ENCODE measurements at regions not wholly inside any gene's neighbourhood (a gene's known extent, or its start where the extent isn't known, plus 50 kb on each side); places are given as distances from the start of the nearest gene placed in this dataset.

DNA sequence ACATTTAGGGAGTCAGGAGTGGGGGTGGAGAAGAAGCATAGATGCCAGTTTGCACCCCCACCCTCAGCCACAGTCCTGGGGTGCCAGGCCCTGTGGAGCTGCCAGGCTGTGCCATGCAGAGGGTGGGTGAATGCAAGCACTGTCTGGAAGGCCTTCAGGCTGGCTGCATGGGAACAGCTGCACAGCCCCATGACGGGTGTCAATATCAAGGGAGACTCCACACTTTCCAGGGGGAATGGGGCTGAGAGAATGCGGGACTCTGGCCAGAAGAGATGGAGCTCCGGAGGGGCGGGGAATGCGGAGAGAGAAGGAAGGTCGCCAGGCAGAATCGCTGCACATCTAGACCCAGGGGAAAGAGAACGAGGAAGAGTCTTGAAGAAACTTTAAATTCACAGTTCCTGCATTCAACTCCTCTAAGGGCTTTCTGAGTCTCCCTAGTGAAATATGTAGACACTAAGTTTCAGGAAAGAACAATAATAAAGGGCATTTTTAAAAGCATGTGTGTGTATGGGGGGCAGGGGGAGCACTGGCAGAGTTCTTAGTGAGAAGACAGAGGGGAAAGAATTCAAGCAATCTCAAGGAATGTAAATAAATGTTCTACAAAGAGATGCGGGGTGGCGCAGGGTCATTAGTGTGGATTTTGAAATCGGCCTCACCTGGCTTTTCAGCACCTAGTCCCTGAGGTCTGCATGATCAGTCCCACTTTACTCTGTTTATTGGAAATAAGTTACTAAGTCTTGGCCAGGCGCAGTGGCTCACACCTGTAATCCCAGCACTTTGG, 59.1 kb downstream of the BOD1 start:
- DNase-seq (ENCODE audit: low read depth): no peak

DNA sequence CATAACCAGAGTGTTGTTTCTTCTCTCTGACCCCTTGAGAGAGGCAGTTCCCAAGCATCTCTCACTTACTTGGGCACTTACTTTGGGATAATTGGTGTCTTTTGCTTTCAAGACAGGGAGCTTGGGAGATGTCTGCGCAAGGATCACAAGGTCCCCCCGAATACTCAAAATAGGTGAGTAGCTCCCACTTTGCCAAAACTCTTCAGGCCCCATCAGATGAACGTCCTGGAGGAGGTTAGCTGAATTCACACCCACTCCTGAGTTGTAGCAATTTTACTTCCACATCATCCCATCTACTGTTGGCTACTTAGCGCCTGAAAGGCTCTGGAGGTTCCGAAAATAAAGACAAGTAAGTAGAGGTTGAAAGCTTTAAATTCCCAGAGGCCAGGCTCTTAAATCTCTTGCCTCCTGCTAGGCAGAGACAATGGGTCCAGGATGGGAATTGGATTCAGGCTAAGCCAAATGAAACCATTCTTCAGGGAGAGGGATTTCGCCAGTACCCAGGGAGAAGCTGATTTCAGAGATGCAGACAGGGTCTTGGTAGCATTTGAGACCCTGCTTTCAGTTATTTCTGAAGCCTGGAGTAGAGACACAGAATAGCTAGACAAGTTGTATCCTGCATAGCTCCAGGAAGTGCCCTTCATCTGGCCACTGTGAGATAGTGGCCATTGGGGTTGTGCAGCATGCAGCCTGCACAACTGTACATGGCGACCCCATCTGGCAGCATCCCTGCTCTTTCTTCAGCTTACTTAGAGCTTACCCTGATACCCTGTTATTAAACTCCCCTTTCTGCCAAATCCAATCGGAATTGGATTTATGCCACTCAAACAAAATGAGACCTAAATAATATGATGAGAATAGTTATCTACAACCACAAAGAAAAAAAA, 60.1 kb downstream of the BOD1 start:
- DNase-seq (ENCODE audit: low read depth): no peak

DNA sequence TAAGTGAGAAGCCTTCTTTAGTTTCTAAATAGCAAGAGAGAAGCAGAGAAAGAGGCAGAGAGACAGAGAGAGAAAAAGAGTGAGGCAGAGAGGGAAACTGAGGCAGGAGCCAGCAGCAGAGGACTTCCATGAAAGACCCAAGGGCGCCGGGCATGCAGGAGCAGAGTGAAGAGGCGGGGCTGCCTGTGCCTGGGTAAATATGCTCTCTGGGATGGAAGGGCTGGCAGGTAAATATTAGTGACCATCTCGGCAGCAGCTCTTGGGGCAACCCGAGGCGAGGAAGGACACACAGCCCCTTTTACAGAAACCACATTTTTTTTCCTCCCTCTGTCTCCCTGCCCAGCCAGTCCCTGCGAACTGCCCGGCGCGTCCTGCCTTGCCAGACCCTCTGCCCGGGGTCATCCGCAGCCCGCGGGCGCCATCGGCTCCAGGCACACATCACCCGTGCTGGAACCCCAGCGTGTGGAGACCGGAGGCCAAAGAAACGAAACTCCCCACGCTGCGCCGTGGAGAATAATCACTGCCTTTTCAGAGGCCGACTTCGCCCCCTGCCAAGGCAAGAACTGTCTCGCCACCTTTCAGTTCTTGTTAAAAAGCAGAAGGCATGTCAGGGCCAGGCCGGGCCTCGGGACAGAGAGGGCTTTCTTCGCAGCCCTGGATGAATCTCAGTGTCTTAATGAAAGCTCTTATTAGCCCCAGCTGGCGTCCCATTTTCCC, 61.3 kb downstream of the BOD1 start:
- no peak for DNase-seq (ENCODE audit: low read depth)

DNA sequence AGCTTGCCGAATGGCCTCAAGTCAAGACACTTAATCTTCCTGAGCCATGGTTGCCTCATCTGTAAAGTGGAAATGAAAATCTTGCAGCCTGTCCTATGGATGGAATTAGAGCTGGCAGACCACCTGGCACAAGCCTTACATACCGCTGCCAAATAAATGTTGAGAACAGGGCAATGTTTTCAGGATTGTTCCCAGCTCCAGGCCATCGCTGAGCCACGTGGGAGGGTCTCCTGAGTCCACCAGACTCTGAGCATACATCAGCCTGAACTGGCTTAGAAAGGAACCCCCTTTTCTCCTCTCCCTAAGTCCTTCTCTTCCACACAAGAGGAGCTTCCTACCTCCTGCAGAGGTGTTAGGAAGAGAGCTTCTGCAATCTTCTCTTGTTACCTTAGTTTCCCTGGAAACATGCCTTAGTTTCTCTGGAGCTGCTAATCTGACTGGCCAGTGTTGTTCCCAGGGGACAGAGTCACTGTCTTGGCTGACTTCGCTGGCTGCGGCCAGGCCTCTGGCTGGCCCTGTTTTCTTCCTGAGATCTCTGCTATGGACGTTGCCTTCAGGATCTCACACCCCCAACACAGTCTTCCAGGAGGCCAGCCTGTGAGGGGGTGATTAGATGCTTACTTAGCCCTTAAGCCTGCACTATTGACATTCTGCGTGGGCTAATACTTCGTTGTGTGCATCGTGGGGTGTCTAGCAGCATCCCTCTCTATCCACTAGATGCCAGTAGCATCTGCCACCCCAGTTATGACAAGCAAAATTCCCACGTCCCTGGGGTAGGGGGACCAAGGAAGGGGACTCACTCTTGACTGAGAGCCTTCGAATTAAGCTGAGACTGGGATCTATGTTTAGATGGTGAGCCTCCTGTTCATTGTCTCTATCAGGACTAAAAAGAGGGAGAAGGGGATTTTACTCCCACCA, 62.2 kb downstream of the BOD1 start:
- no peak for DNase-seq (ENCODE audit: low read depth)

DNA sequence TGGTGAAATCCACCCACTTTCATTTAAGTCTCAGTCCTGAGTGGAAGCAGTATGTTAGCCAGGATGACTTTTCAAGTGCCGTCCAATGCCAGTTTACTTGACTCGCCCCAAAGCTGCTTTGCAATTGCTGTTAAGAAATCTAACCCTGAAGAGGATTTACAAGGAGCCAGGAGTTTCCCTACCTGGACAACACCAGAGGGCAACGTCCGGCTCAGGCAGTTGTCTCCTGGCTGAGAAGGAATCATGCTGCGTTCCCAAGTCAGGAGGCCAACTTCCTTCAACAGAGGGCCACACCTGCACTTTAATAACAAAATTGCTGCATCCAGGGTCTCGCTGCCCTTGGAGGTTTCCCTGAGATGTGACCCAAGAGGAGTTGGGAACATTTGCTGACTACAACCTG, 65.8 kb downstream of the BOD1 start:
- no peak for DNase-seq (ENCODE audit: low read depth)

DNA sequence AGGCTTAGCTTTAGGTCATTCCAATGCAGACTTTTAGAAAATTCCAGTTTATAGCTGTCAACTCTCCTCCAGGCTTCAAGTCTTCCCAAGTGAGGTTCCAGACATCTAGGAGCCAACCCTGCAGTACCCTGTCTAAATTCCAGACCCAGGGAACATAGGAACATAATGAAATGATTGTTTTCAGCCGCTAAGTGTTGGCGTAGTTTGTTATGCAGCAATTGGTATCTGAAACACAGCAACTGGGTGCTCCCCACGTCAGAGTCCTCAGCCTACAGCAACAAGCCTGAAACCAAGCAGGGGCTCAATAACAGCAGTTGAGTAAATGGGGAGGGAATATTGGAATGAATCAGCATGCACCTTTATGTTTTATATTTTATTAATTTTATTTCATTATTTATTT, 66.8 kb downstream of the BOD1 start:
- no peak for DNase-seq (ENCODE audit: low read depth)

DNA sequence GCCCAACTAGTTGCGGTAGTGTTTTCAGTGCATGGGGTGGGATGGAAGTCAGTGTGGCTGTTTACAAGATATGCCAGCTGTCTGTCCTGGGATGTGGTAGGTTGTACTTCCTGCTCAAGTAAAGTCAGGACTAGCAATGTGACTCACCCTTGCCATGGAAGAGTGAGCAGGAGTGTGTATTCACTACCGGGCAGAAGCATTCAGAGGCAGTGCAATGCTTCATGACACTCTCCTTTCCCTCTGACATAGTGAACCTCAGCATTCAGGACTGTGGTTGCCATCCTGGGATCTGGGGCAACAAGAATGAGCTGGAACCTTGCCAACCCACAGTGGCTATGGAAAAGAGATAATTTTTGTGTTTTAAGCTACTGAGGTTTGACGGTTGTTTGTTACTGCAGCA, 68.9 kb downstream of the BOD1 start:
- DNase-seq (ENCODE audit: low read depth): peak; percentile 97

DNA sequence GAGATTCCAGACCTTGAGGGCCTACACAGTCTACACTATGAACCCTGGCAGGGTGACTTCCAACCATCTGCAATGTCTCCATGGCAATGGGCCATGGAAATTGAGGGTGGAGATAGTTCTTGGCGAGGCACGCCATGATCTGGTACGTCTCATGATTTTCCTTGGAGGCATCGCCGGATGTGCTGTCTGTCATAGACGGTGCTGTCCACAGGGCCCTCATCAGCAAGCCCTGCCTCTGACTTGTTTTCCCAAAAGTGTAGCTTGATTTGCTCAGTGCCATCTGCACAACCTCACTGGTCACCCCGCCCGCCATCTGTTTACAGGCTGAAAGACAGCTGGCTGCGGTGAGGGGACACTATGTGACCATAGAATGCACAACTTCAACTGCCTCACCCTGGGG, 73.5 kb downstream of the BOD1 start:
- DNase-seq (ENCODE audit: low read depth): no peak

DNA sequence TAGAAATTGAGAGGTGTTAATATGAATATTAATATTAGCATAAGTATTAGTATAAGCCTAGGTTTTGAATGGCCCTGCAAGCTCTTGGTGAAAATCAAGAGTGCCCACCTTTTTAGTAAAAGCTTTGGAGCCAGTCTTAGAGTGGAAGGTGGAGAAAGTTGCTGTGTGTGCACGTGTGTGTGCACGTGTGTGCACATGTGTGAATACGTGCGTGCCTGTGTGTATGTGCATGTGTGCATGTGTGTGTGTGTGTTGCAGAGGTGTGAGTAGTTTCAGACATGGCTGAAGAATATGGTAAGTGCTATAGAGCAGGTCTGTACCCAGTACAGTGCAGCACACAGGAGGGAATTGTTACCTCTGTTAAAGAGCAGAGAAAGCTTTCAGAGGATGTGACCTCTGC, 74.3 kb downstream of the BOD1 start:
- DNase-seq (ENCODE audit: low read depth): no peak

DNA sequence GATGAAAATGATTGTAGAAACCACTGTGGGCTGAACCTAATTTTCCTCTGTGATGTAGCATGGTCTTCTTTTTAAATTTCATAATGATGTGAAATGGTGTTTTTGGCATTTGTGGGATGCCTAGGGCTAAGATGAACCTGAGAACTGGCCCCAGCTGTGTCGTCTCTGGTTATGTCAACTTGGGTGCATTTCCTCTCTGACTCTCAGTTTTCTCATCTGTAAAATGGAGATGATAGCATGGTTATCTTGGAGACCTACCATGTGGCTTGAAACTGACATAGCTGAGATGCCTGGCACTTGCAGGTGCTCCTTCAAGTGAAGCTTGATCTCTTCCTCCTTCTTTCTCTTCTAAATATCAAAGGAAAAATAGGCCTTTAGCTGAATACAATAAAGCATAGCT, 77.8 kb downstream of the BOD1 start:
- DNase-seq (ENCODE audit: low read depth): no peak

DNA sequence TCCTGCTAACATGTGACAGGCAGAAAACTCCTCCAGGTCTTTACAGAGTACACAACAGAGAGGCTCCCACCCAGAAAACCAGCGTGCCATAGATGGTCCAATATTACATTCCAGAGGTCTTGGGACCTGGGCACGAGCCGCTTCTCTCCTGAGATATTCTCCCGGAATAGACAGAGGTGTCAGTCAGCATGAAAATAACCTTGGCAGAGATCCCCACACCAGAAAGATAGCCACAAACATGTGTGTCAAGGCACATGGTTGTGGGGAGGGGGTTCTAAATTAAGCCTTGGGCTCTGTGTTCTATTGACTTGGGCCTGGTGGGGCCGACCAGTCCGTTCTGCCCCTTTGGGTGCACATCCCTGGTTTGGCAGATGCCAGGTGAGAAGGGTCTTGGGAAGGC, 78.4 kb downstream of the BOD1 start:
- no peak for DNase-seq (ENCODE audit: low read depth)

DNA sequence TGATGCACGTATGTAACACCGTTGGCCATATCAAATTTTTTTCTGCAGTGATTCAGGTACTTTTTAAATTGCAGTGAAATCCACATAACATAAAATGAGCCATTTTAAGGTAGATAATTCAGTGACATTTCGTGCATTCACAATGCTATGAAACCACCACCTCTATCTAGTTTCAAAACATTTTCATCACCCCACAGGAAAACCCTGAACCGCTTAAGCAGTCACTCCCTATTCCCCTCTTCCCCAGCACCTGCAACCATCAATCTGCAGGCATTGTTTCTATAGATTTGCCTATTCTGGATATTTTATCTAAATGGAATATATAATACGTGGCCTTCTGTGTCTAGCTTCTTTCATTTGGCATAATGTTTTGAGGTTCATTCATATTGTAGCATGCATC, 79.2 kb downstream of the BOD1 start:
- DNase-seq (ENCODE audit: low read depth): no peak

DNA sequence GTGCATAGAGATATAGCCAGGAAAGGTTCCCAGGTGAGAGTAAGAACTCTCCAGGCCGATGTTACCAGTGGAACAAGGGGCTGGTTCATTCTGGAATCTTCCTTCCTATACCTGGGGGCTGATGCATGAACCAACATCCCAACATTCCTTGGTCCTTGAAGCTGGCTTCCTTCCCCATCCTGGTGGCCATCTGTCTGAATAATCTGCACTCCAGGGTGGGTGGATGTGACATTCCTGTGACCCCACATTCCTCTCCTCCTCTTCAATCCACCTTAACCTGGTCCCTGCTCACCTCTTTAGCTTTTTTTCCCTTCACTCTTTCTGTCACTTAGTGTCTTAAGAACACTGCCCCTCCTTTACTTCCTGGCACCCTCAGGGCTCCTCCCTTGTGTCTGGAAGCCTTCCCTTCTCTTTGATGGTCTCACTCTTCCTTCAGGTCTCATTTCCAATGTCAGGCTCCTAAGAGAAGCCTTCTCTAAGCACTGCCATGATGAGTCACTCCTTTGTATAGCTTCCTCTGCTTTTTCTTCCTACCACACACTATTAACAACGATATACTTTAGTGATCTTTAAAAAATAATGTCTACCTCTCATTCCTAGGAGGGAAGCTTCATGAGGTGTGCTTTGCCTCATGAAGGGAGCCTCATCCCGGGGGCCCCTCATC, 80.3 kb downstream of the BOD1 start:
- no peak for DNase-seq (ENCODE audit: low read depth)

DNA sequence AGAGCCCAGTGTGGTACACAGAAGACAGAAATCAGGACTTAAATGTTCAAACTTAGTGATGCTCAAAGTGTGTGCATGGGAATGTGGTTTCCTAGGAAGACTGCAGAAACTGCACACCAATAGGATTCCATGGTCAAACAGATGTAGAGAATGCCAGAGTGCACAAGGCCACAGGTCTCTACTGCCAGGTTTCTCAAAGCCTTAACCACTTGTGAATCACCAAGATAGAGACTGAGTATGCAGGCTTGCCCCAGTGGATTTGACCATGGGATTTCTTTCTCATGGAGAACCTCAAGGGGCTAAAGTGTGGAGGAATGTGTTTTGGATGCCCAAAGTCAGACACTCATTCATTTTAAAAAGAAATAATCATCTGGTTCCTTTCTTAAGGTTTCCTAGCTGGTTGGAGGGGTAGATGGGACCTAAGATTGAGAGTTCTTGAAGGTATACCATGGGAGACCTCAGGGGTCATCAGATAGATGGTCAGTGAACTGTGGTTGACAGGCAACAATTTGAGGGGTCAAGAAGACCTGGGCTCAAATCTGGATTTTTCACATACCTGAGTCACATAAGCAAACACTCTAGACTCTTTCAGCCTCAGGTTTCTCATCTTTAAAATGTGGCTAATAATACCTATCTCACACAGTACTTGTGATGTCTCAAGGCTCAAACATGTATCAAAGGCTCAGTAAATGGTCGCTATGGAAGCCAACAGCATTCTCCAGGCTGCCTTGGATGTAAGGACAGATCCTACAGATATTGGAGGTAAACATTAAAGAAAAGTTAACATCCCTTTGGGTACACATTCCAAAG, 81.1 kb downstream of the BOD1 start:
- DNase-seq (ENCODE audit: low read depth): no peak

DNA sequence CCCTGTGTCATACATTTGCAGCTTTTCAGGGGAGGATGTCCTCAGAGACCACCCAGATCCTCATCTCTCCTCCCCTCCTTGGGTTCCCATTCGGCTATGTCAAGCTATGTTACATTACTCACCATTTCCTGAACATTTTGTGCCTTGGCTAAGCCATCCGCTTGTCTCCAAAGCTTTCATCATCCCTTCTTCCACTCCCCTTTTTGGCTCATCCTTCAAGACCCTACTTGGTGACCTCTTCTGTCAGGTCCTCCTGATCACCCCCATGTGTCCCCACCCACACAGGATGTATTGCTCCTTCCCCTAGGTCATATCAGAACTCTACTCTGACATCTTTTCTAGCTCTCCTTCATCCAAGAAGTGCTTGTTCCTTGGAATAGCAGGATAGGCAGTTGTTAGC, 81.8 kb downstream of the BOD1 start:
- DNase-seq (ENCODE audit: low read depth): no peak

DNA sequence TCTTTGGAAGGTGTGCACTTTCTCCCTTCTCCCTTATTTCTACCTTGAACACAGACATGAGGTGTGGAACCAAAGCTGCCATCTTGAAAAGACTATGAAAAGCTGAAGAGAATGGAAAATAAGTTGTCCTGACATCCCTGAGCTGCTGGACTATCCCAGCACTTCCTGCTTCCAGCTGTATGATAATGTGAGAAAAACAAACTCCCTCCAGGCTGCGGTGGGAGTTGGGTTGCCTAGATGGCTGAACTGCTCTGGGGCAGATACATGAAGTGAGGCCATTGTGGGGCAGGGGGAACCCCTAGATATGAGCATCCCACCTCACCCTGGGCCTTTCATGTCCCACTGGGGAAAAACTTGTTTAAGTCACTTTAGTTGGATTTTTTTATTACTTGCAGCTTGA, 82.4 kb downstream of the BOD1 start:
- no peak for DNase-seq (ENCODE audit: low read depth)

DNA sequence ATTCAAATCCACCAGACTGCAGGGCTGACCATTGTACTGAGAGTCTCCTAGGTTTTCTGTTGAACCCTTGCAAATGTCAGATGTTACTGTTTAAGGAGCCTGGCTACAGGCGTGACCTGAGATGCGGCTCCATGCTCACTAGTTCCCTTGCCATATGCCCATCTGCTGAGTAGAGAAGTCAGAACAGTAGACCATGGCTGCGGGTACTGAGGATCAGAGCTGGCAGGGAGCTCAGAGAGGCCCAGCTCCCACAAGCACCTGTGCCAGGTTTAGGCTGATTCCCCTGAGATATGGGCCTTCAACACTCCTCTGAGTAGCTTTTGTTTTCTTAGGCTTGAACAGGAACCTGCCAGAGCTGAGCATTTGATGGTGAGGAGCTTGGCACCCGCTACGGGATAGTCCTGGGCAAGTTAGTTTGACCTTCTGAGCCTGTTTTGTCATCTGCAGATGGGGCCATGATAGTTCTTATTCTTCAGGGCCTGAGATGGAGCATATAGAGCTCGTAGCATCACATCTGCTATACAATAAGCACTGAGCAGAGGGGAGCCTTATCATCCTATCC, 83.7 kb downstream of the BOD1 start:
- no peak for DNase-seq (ENCODE audit: low read depth)

DNA sequence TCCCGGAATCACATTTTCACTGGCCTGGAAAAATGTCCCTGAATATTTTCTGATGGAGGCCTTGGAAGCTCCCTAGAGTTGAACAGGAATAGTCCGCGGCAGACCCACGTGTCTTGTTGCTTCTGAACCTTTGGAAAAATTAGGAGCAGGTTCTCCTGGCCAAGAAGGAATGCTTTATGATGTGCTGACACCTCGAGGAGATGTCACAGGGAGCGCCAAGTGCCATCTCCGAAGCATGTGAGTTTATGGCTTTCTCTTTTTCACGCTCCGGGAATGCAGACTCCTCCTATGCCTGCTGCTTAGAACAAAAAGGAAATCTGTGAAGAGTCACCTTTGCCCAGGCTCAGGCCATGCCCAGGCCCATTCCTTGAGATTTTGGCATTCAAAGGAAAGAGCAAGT, 84.6 kb downstream of the BOD1 start:
- no peak for DNase-seq (ENCODE audit: low read depth)

DNA sequence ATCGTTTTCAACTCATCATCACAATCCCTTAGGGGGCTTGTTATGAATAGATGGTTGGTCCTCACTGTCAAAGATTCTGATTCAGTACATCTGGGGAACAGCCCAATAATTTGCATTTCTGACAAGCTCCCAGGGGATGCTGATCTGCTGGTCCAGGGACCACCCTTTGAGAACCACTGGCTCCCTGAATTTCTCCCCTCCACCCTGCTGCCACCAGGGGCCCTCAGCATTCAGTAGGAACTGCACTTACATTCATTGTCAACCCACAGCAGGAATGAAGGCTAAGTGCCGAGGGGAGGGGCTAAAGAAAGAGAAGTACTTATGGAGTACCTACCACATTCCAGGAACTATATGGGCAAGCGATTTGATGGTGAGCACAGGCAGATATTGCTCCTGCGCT, 85.9 kb downstream of the BOD1 start:
- DNase-seq (ENCODE audit: low read depth): no peak

DNA sequence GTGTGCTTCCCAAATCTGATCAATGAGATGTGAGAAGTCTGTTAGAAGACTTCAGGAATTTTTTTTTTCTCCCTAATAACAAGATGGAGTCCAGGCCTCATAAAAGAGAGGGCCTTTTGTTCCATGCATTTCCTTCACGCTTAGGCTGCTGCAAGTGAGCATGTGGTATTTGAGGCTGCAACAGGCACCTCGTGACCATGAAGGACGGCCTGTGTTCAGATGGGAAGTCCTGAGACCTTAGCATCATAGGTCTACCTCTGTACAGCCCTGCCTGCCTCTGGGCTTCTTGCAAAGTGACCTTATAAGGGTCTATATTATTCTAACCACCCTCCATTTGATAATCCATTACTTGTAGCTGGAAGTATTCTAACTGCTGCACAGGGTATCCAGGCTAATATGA, 86.6 kb downstream of the BOD1 start:
- DNase-seq (ENCODE audit: low read depth): no peak
